Erythroblast (primary cell): ENCODE measurements at regions not wholly inside any gene's neighbourhood (a gene's known extent, or its start where the extent isn't known, plus 50 kb on each side); places are given as distances from the start of the nearest gene placed in this dataset.

Experiments used
- GATA1 ChIP-seq: IDR thresholded peaks from 2 replicates; pipeline ENCODE4 v1.6.1; 2011; ENCODE audit warnings: low read depth, mild to moderate bottlenecking, control low read depth, low read length, moderate library complexity
- POLR2A ChIP-seq: IDR thresholded peaks from 2 replicates; pipeline ENCODE4 v1.6.1; 2011; ENCODE audit warnings: mild to moderate bottlenecking, low read length

DNA sequence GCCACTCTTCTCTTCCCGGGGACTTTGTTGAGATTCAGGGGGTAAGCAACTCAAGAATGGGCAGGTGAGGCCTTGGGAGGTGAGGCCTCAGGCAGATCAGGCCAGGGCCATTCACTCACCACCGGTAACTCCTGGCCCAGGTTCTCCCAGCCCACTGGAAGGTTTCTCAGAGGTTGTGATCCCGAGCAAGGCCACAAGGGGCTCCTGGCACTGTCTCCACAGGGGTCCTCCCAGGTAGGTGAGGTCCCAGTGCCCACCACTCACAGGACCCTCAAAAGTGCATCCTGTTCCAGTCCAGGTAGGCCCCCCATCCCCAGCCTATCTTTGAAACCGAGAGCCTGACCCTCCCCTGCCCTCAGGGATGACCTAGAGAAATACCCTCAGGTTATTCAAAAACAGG lies 236.1 kb downstream of the BUB3 start:
- TF ChIP-seq GATA1 (no peak), POLR2A (no peak)
